ENCODE measurements at regions not wholly inside any gene's neighbourhood (a gene's known extent, or its start where the extent isn't known, plus 50 kb on each side); places are given as distances from the start of the nearest gene placed in this dataset.

- no peak for DNase-seq
Observed at GRCh38 chr10:109474812-109475211, 448.5 kb downstream of the XPNPEP1 start.

GRCh38 chr10:109474261-109474660 is 449.1 kb downstream of the XPNPEP1 start:
- DNase-seq: no peak

GRCh38 chr10:109467551-109467950 is 455.8 kb downstream of the XPNPEP1 start:
- DNase-seq: no peak

- DNase-seq: no peak
Observed at GRCh38 chr10:109464949-109465348, 458.4 kb downstream of the XPNPEP1 start.

- no peak for DNase-seq
Observed at GRCh38 chr10:109457302-109457638, 466.0 kb downstream of the XPNPEP1 start.

GRCh38 chr10:109456566-109457301 is 466.6 kb downstream of the XPNPEP1 start:
- DNase-seq: no peak

GRCh38 chr10:109454691-109455090 is 468.6 kb downstream of the XPNPEP1 start:
- no peak for DNase-seq

- DNase-seq: no peak
Observed at GRCh38 chr10:109451879-109452278, 471.4 kb downstream of the XPNPEP1 start.

- DNase-seq: no peak
Observed at GRCh38 chr10:109450702-109451101, 472.6 kb downstream of the XPNPEP1 start.

GRCh38 chr10:109433434-109433833 is 489.9 kb downstream of the XPNPEP1 start:
- no peak for DNase-seq

GRCh38 chr10:109432281-109432680 is 491.0 kb downstream of the XPNPEP1 start:
- DNase-seq: no peak

- DNase-seq: no peak
Observed at GRCh38 chr10:109430799-109431198, 492.5 kb downstream of the XPNPEP1 start.

- no peak for DNase-seq
Observed at GRCh38 chr10:109430043-109430760, 493.1 kb downstream of the XPNPEP1 start.

- DNase-seq: no peak
Observed at GRCh38 chr10:109428775-109429491, 494.4 kb downstream of the XPNPEP1 start.

GRCh38 chr10:109427411-109427810 is 495.9 kb downstream of the XPNPEP1 start:
- no peak for DNase-seq

- DNase-seq: no peak
Observed at GRCh38 chr10:109426987-109427386, 496.3 kb downstream of the XPNPEP1 start.

GRCh38 chr10:109418795-109419194 is 504.5 kb downstream of the XPNPEP1 start:
- no peak for DNase-seq

- DNase-seq: no peak
Observed at GRCh38 chr10:109417803-109418202, 505.5 kb downstream of the XPNPEP1 start.

GRCh38 chr10:109412353-109412752 is 511.0 kb downstream of the XPNPEP1 start:
- DNase-seq: no peak

- DNase-seq: no peak
Observed at GRCh38 chr10:109411917-109412316, 511.4 kb downstream of the XPNPEP1 start.

- DNase-seq: no peak
Observed at GRCh38 chr10:109405338-109405737, 518.0 kb downstream of the XPNPEP1 start.

- DNase-seq: no peak
Observed at GRCh38 chr10:109403551-109403950, 519.8 kb downstream of the XPNPEP1 start.

GRCh38 chr10:109393425-109393824 is 529.9 kb downstream of the XPNPEP1 start:
- DNase-seq: no peak

GRCh38 chr10:109386921-109387320 is 536.4 kb downstream of the XPNPEP1 start:
- DNase-seq: no peak
